Esophagus squamous epithelium (tissue), 5 donors: ENCODE measurements at regions not wholly inside any gene's neighbourhood (a gene's known extent, or its start where the extent isn't known, plus 50 kb on each side); places are given as distances from the start of the nearest gene placed in this dataset.
"Not testable (repeated sequence)": the region's sequence is repeated elsewhere in the genome, so short reads cannot be mapped to it uniquely, and the experiment has no call there.

ENCODE experiments used
- DNase-seq: peaks from one replicate; lab custom pipeline; 2025; lab: John Stamatoyannopoulos, UW
- H3K27ac ChIP-seq, 4 donors: fragments of 200-600 bp; sonication (generic); one replicate each; pipeline ENCODE4 v1.5.1; 2016 to 2019; ENCODE audit warnings: mild to moderate bottlenecking in 1 of 4
- H3K27me3 ChIP-seq, 4 donors: fragments of 200-600 bp; sonication (generic); 1 replicate in 3 of 4; 2 replicates in 1 of 4; pipeline versions ENCODE4 v1.5.1 to v1.6.0; 2017 to 2021; ENCODE audit warnings: antibody characterized with exemption in 1 of 4
- H3K36me3 ChIP-seq, 3 donors: fragments of 200-600 bp; sonication (generic); one replicate each; pipeline ENCODE4 v1.5.1; 2016 to 2019
- H3K4me1 ChIP-seq, 3 donors: fragments of 200-600 bp; sonication (generic); one replicate each; pipeline ENCODE4 v1.5.1; 2017 to 2019
- H3K4me3 ChIP-seq, 4 donors: fragments of 200-600 bp; sonication (generic); 1 replicate in 3 of 4; 2 replicates in 1 of 4; pipeline ENCODE4 v1.5.1; 2016 to 2019; ENCODE audit warnings: mild to moderate bottlenecking in 2 of 4, moderate library complexity in 1 of 4
- H3K9me3 ChIP-seq, 3 donors: fragments of 200-600 bp; sonication (generic); one replicate each; pipeline ENCODE4 v1.5.1; 2016 to 2019
- CTCF ChIP-seq, 6 experiments: fragments of 450-650 bp in 4 of 6; fragments of 200-600 bp in 2 of 6; sonication (generic) in 2 of 6; IDR thresholded peaks; one replicate each; pipeline ENCODE4 v1.5.1; 2016 to 2019; ENCODE audit warnings: antibody characterized with exemption in 6 of 6, mild to moderate bottlenecking in 4 of 6, moderate library complexity in 4 of 6
- POLR2A ChIP-seq, 4 donors: fragments of 450-650 bp; IDR thresholded peaks; one replicate each; pipeline ENCODE4 v1.6.1; 2017; ENCODE audit warnings: antibody characterized with exemption in 4 of 4, mild to moderate bottlenecking in 4 of 4, moderate library complexity in 3 of 4
- WGBS, 2 donors: methylation state at CpG; one replicate each; pipeline ENCODE4 v1.1.5; 2018; 5-methylcytosine and 5-hydroxymethylcytosine counted together
- intact Hi-C: fragments of 100-400 bp; cut with DNase I; formaldehyde crosslinking; loops from one replicate; pipeline ENCODE4 v1.15.0; 2022
- donor health status: DM: yes; HTN: yes; CAD: no.

GRCh38 chr5:101018299-101018698, 115.2 kb upstream of the ST8SIA4 start:
- TF ChIP-seq POLR2A (IDR thresholded peaks at IDR 0.05) (no peak), CTCF (IDR thresholded peaks at IDR 0.05) (no peak)
- Histone ChIP-seq H3K36me3 (no peaks in the 10 kb centered on the region), H3K27ac (no peak overlapping the region), H3K4me1 (no peaks in the 10 kb centered on the region), H3K4me3 (no peak overlapping the region), H3K27me3 (no peaks in the 10 kb centered on the region), H3K9me3 (no peaks in the 10 kb centered on the region)
- intact Hi-C loops: no loop called here
- WGBS, 2 donors: 45 to 65% methylated on average over 1 of the region's 1 CpG
- DNase-seq: no peak

GRCh38 chr5:101012880-101013279, 109.8 kb upstream of the ST8SIA4 start:
- intact Hi-C loops: no loop called here
- DNase-seq: no peak
- no peaks in the 10 kb centered on the region for H3K36me3 ChIP-seq
- no peaks in the 10 kb centered on the region for H3K4me1 ChIP-seq
- H3K27me3 ChIP-seq: no peaks in the 10 kb centered on the region
- 58 to 59% methylated on average over 2 of the region's 2 CpGs for WGBS, 2 donors
- no peak overlapping the region for H3K4me3 ChIP-seq
- no peaks in the 10 kb centered on the region for H3K9me3 ChIP-seq
- H3K27ac ChIP-seq: no peak overlapping the region
- TF ChIP-seq POLR2A (IDR thresholded peaks at IDR 0.05) (no peak), CTCF (IDR thresholded peaks at IDR 0.05) (no peak)

DNA sequence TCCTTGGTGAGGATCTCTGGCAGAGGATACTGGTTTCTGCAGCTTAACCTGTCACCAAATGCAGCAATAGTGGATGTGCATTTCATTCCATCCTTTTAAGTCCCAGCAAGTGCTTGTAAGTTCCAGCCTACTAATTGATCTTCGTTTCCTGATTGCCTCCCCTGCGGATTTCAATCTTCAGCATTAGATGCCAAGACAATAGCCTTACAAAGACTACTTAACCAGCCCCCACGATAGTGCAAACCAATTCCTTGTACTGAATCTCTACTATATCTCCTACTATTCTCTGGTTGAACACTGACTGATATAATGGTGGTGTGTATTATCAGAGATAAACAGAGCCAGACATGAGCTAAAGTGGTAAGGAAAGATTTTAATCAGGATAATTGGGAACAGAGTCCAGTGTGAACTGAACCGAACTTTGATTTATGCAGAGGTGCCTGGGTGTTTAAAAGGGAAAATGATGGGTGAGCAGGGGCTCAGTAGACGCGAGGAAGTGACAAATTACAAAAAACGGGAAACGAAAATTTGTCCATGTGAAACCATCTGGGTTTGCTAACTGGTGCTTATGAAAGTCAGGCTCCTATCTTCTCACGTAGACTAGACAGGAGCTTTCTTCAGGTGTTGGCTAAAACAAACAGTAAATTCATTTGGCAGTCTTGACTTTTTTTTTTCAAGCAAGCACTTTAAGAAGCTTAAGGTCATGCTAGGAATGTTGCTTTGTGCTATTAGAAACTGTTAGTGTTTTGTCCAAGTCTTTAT, 106.9 kb upstream of the ST8SIA4 start:
- H3K27ac ChIP-seq: no peak overlapping the region
- no peaks in the 10 kb centered on the region for H3K9me3 ChIP-seq
- TF ChIP-seq CTCF (IDR thresholded peaks at IDR 0.05): no peak
- no peak for TF ChIP-seq POLR2A (IDR thresholded peaks at IDR 0.05)
- intact Hi-C loops: no loop called here
- WGBS, 2 donors: 52 to 68% methylated on average over 9 of the region's 9 CpGs
- no peaks in the 10 kb centered on the region for H3K4me1 ChIP-seq
- no peaks in the 10 kb centered on the region for H3K36me3 ChIP-seq
- no peak overlapping the region for H3K4me3 ChIP-seq
- DNase-seq: no peak
- H3K27me3 ChIP-seq: no peaks in the 10 kb centered on the region

DNA sequence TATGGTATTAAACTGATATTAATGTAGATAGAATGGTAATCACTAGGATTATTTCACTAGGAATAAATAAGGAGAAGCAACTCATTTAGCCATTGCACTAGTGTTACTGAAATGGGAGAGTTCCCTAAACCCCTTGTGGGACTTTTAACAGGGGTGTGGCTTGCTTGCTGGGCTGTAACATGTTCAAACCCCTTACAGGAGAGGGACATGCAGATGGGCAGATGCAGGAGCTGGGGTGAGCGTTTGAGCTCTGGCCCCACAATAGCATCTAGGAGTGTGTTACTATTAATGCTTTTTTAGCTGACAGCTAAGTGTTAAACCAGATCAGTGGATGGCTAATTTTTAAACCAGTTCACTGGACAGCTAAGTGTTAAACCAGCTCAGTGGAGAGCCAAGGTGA, 89.3 kb upstream of the ST8SIA4 start:
- 67 to 80% methylated on average over 1 of the region's 1 CpG for WGBS, 2 donors
- Histone ChIP-seq H3K27ac (no peak overlapping the region), H3K4me3 (no peak overlapping the region), H3K36me3 (no peaks in the 10 kb centered on the region), H3K9me3 (no peaks in the 10 kb centered on the region), H3K4me1 (no peaks in the 10 kb centered on the region), H3K27me3 (no peaks in the 10 kb centered on the region)
- intact Hi-C loops: no loop called here
- TF ChIP-seq CTCF (IDR thresholded peaks at IDR 0.05) (no peak), POLR2A (IDR thresholded peaks at IDR 0.05) (no peak)
- no peak for DNase-seq

DNA sequence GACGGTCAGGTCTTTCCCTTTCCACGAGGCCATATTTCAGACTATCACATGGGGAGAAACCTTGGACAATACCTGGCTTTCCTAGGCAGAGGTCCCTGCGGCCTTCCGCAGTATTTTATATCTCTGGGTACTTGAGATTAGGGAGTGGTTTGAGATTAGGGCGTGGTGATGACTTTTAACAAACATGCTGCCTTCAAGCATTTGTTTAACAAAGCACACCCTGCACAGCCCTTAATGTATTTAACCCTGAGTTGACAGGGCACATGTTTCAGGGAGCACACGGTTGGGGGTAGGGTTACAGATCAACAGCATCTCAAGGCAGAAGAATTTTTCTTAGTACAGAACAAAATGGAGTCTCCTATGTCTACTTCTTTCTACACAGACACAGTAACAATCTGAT, 80.5 kb upstream of the ST8SIA4 start:
- H3K27ac ChIP-seq, DNase-seq, intact Hi-C loops, H3K4me3 ChIP-seq, H3K27me3 ChIP-seq, H3K9me3 ChIP-seq, H3K4me1 ChIP-seq, H3K36me3 ChIP-seq: not testable (repeated sequence)
- WGBS, 2 donors: 62 to 74% methylated on average over 5 to 6 of the region's 6 CpGs
